SK-N-MC (cell line): ENCODE measurements at regions not wholly inside any gene's neighbourhood (a gene's known extent, or its start where the extent isn't known, plus 50 kb on each side); places are given as distances from the start of the nearest gene placed in this dataset.

Source experiments
- DNase-seq: peaks from one replicate; pipeline ENCODE4 v3.0.0-alpha.2; 2011; ENCODE audit warnings: low read depth, low spot score
- H3K27ac ChIP-seq: fragments of 200-600 bp; sonication (generic); 2 replicates; pipeline ENCODE4 v1.5.1; 2016; ENCODE audit warnings: mixed run types
- H3K36me3 ChIP-seq: fragments of 200-600 bp; sonication (generic); 2 replicates; pipeline ENCODE4 v1.6.1; 2017; ENCODE audit warnings: antibody characterized with exemption, low read length, mixed read lengths; ENCODE audit not compliant: insufficient read depth
- H3K4me3 ChIP-seq: fragments of 200-600 bp; sonication (generic); 2 replicates; pipeline ENCODE4 v1.5.1; 2016
- H3K9ac ChIP-seq: fragments of 200-600 bp; sonication (generic); 2 replicates; pipeline ENCODE4 v1.8.0; 2017; ENCODE audit warnings: mixed run types, mixed read lengths; ENCODE audit not compliant: insufficient read length
- H3K9me3 ChIP-seq: fragments of 200-600 bp; sonication (generic); 2 replicates; pipeline ENCODE4 v1.6.1; 2017; ENCODE audit warnings: low read depth, mild to moderate bottlenecking, antibody characterized with exemption, low read length, moderate library complexity, mixed read lengths
- EZH2 ChIP-seq: fragments of 200-600 bp; sonication (generic); IDR thresholded peaks from one replicate; pipeline ENCODE4 v1.6.1; 2017; ENCODE audit warnings: antibody characterized with exemption
- FOXP2 ChIP-seq: optimal IDR thresholded peaks from 2 replicates; pipeline ENCODE3; 2011; ENCODE audit warnings: mild to moderate bottlenecking, moderate library complexity; ENCODE audit not compliant: insufficient read depth; ENCODE audit errors: extremely low read length, control extremely low read depth
- POLR2AphosphoS5 ChIP-seq: IDR thresholded peaks from 2 replicates; pipeline ENCODE4 v1.6.1; 2012; ENCODE audit warnings: mild to moderate bottlenecking, low read depth, low read length, borderline replicate concordance

DNA sequence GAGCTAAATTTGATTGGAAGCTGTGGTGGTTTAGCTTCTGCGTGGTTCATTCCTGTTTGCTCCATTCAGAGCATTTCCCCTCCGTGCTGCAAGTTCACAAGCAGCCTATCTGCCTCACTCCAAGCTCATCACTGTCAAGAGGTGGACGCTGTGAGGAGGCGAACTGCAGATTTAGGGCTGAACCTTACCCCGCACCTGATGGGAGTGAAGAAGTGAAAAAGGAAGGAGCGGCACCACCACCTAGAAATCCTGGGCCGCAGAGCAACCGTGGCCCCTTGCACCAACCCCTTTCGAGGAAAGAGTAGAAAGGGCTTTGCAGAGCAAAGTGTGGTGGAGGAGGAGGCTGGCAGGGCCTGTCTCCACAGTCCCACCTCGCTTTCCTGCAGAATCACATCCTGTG is 117.4 kb downstream of the IER5 start:
- H3K27ac ChIP-seq = no peak overlapping the region
- no peak for DNase-seq
- H3K9me3 ChIP-seq = no peaks in the 10 kb centered on the region
- no peak overlapping the region for H3K9ac ChIP-seq
- no peak for TF ChIP-seq EZH2
- TF ChIP-seq FOXP2 = no peak
- no peak for TF ChIP-seq POLR2AphosphoS5
- H3K4me3 ChIP-seq = no peak overlapping the region
- no peaks in the 10 kb centered on the region for H3K36me3 ChIP-seq

DNA sequence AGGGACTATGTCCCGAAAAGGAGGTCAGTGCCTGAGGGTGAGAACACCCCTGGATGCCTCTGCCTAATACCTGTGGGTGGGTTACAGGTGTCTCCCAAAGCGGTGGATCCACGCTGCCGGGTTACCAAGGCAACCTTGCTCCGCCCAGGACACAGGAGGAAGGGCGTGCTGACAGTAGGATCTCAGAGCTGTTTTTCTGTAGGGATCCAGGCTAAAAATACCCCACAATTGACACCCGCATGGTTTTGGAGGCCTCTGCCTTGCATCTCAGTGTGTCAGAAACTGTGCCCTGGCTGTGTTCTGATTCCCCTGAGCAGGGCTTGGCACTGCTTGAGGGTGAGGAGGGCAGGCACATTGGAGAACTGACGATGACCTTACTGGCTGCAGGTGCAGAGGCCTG is 118.0 kb downstream of the IER5 start:
- TF ChIP-seq EZH2 (no peak), POLR2AphosphoS5 (no peak), FOXP2 (no peak)
- Histone ChIP-seq H3K27ac (no peak overlapping the region), H3K9me3 (no peaks in the 10 kb centered on the region), H3K9ac (no peak overlapping the region), H3K4me3 (no peak overlapping the region), H3K36me3 (no peaks in the 10 kb centered on the region)
- no peak for DNase-seq

DNA sequence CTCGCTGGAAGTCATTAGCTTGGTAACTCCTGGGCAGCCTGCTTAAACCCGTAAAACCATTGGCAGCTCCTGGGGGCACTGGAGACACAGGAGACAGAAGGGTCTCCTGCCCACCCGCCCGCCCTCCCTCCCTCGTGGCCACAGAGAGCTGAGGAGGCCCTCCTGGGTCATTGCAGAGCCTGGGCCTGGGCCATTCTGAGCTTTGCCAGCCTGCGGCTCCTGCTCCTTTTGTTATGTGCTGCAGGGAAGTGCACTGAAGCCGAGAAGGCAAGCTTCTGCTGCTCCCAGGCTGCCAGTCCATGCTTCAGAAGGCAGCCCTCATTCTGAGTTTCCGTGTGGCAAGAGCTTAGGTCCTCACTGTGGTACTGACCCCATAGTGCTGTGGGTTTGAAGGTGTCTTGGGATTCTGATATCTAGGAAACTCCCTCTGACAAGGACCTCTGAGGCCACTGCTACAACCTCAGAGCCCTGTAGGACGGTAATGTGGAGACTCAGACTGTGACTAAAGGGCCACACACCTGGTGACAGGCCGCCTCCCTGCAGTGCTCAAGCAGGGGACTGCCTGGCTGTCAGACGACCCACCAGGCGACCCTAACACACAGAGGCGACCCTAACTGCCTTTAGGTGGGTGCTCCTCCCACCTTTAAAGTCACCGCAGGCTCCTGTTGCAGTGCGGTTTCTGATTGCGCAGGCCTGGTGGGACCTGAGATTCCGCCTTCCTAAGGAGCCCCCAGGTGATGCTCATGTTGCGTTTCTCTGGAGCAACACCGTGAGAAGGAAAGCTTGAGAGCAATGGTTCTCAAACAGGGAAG is 118.7 kb downstream of the IER5 start:
- Histone ChIP-seq H3K4me3 (no peak overlapping the region), H3K9me3 (no peaks in the 10 kb centered on the region), H3K9ac (no peak overlapping the region), H3K27ac (no peak overlapping the region), H3K36me3 (no peaks in the 10 kb centered on the region)
- TF ChIP-seq EZH2 (no peak), FOXP2 (no peak), POLR2AphosphoS5 (no peak)
- DNase-seq = no peak

DNA sequence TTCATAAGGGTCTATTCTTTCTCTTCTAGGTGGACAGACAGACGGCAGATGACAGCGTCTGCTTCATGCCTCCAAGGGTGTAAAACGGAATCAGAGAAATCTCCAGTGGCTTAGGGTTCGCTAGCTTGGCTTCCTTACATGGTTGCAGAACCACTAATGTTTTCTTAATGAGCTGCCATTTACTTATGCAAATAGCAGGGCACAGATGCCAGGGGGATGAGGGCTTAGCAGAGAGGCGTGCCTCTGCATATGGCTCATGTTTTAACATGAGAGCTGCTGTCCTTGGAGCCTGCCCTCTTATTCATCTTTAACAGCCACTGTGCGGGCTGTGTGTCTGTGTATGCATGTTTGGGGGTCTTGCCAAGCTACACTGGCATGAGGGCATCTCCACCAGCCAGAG is 119.6 kb downstream of the IER5 start:
- H3K36me3 ChIP-seq = no peaks in the 10 kb centered on the region
- TF ChIP-seq EZH2 (no peak), POLR2AphosphoS5 (no peak), FOXP2 (no peak)

DNA sequence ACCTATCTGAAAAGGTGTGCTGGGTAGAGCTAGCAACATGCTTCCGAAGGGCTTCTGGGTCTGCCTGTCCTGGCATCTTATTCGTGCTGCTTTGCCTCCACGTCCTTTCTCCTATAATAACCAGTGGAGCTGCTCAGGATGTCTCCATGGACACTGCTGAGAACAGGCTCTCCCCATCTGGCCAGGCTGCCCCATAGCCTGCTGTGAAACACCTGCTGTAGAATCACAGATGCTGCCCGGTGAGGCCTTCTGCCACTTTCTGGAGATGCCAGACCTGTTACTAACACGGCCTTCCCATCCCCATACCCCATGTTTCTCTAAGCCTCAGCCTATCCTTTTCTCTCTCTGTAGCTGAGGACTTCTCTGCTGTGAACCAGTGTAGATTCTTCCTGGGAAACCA is 120.5 kb downstream of the IER5 start:
- no peak for DNase-seq
- no peak for TF ChIP-seq FOXP2
- no peak for TF ChIP-seq POLR2AphosphoS5
- no peak for TF ChIP-seq EZH2
- Histone ChIP-seq H3K9ac (no peak overlapping the region), H3K9me3 (no peaks in the 10 kb centered on the region), H3K36me3 (no peaks in the 10 kb centered on the region), H3K4me3 (no peak overlapping the region), H3K27ac (no peak overlapping the region)

More for the DNA sequence above, 119.6 kb downstream of the IER5 start:
- no peak for DNase-seq
- no peaks in the 10 kb centered on the region for H3K9me3 ChIP-seq
- H3K4me3 ChIP-seq = no peak overlapping the region
- no peak overlapping the region for H3K9ac ChIP-seq
- H3K27ac ChIP-seq = no peak overlapping the region

DNA sequence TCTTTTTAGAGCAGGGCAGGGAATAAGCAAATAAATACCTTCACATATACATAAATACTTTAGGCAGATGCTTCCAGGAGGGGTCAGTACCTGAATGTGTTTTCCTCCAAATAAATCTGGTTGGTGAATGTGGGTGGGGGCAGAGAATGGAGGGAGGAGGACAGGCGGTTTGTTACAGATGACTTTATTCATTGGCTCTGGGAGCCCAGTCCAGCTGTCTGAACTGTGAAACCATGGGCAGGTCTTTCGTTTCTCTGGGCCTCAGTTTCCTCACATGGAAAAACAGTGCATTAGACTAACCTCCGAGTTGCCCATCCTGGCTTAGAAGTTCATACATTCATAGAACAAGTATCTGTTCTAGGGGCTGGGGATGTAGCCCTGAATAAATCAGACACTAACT is 124.6 kb downstream of the IER5 start:
- no peak for TF ChIP-seq FOXP2
- TF ChIP-seq EZH2 = no peak
- no peak for TF ChIP-seq POLR2AphosphoS5
- Histone ChIP-seq H3K9me3 (no peaks in the 10 kb centered on the region), H3K27ac (no peak overlapping the region), H3K9ac (no peak overlapping the region), H3K4me3 (no peak overlapping the region), H3K36me3 (no peaks in the 10 kb centered on the region)
- DNase-seq = no peak

DNA sequence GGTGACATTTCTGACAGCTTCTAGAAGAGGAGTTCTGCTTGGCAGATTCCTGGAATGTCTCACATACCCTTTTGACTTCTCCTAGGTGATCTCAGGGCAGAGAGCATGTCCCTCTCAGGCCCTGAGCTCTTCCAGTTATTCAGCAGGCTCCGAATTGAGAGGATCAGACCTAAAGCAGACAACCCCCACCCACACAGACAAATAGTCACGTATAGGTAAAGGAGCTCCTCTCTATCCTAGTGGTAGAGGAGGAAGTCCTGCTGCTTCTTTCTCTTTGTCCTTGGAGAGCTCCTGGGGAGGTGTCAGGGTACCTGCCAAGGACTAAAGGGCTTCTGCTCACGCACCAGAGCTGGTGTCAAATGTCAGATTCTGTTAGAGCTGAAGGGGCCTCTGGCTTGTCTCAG is 128.1 kb downstream of the IER5 start:
- no peak for DNase-seq
- Histone ChIP-seq H3K4me3 (no peak overlapping the region), H3K9me3 (no peaks in the 10 kb centered on the region), H3K27ac (no peak overlapping the region), H3K9ac (no peak overlapping the region), H3K36me3 (no peaks in the 10 kb centered on the region)
- TF ChIP-seq FOXP2 = no peak
- no peak for TF ChIP-seq POLR2AphosphoS5
- TF ChIP-seq EZH2 = no peak

DNA sequence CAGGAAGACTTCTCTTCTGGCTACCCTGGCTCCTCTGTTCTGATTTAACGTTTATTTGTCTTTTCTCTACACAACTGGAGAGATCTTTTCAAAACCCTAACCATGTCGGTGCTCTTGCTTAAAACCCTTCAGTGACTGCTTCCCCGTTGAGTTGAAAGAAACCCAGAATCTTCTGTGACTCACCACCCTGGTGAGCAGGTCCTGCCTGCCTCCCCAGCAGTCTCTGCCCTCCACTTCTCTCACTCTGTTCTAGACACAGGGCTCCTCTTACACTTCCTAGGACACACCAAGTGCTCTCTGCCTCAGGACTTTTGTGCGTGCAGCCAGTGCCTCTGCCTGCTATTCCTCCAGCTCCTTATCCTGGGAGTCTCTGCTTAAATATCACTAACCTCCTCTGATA is 131.4 kb downstream of the IER5 start:
- TF ChIP-seq EZH2 (no peak), POLR2AphosphoS5 (no peak), FOXP2 (no peak)
- Histone ChIP-seq H3K4me3 (no peak overlapping the region), H3K9me3 (no peaks in the 10 kb centered on the region), H3K36me3 (no peaks in the 10 kb centered on the region), H3K9ac (no peak overlapping the region), H3K27ac (no peak overlapping the region)
- no peak for DNase-seq

DNA sequence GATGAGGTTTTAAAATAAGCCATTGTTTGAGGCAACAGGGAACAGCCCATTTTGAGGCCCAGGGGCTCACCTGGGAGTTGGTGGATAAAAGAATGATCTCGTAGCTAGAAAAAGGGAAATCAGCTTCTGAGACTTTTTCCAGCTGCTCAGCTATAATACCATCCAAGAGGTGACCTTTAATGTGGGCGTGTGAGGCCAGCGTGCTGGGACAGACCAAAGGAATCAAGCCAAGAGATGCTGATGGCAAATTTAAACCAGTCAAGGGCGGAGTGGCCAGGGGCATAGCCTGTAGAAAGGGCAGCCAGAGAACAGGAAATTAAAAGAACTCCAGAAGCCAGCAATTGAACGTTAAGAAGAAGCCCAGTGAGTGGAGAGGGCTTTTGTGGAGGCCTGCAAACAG is 132.6 kb downstream of the IER5 start:
- H3K36me3 ChIP-seq = no peaks in the 10 kb centered on the region
- H3K9ac ChIP-seq = no peak overlapping the region
- no peak overlapping the region for H3K4me3 ChIP-seq
- no peaks in the 10 kb centered on the region for H3K9me3 ChIP-seq
- no peak for TF ChIP-seq FOXP2
- TF ChIP-seq EZH2 = no peak
- no peak for TF ChIP-seq POLR2AphosphoS5
- H3K27ac ChIP-seq = no peak overlapping the region
- DNase-seq = no peak
